ENCODE measurements at regions not wholly inside any gene's neighbourhood (a gene's known extent, or its start where the extent isn't known, plus 50 kb on each side); places are given as distances from the start of the nearest gene placed in this dataset.

- CTCF ChIA-PET = no interaction called here
Measured at GRCh38 chr5:5906778-5907177, 471.6 kb downstream of the MED10 start.

More at GRCh38 chr5:5906778-5907177, 471.6 kb downstream of the MED10 start:
- Histone ChIP-seq H4K20me1 (replicated peaks; ENCODE audit: control insufficient read depth, extremely low read depth, insufficient read depth, low read length) (no peaks in the 10 kb centered on the region), H3K4me1 (ENCODE audit: control insufficient read depth, extremely low read depth, insufficient read depth, low read length) (no peaks in the 10 kb centered on the region), H3K4me3 (replicated peaks in 1 of 3; ENCODE audit: insufficient read depth in 1 of 3, low read depth in 1 of 3, low read length in 3 of 3) (no peak overlapping the region), H3K27me3 (ENCODE audit: control insufficient read depth in 2 of 2, insufficient read depth in 2 of 2, low read length in 2 of 2) (no peaks in the 10 kb centered on the region), H3K9me3 (replicated peaks; ENCODE audit: control insufficient read depth, insufficient read depth, low read length) (peaks cover 6% of the 10 kb centered on the region), H3K4me2 (ENCODE audit: insufficient read depth, low read length) (no peak overlapping the region), H3K9me1 (replicated peaks; ENCODE audit: control insufficient read depth, extremely low read depth, insufficient read depth, low read length) (no peaks in the 10 kb centered on the region), H3K9ac (replicated peaks; ENCODE audit: extremely low read depth, insufficient read depth, low read length) (no peak overlapping the region), H2AFZ (ENCODE audit: low read depth, low read length) (no peak overlapping the region), H3K27ac (ENCODE audit: insufficient read depth, low read depth, low read length) (no peak overlapping the region), H3K79me2 (ENCODE audit: control insufficient read depth, insufficient read depth, low read length) (no peaks in the 10 kb centered on the region), H3K36me3 (ENCODE audit: control insufficient read depth in 2 of 2, extremely low read depth in 1 of 2, insufficient read depth in 2 of 2, low read length in 2 of 2) (no peaks in the 10 kb centered on the region)
- TF ChIP-seq POLR2AphosphoS5 (IDR thresholded peaks at IDR 0.05; ENCODE audit: insufficient read depth, low read depth, low read length) = no peak
- TF ChIP-seq, protein P1, sequence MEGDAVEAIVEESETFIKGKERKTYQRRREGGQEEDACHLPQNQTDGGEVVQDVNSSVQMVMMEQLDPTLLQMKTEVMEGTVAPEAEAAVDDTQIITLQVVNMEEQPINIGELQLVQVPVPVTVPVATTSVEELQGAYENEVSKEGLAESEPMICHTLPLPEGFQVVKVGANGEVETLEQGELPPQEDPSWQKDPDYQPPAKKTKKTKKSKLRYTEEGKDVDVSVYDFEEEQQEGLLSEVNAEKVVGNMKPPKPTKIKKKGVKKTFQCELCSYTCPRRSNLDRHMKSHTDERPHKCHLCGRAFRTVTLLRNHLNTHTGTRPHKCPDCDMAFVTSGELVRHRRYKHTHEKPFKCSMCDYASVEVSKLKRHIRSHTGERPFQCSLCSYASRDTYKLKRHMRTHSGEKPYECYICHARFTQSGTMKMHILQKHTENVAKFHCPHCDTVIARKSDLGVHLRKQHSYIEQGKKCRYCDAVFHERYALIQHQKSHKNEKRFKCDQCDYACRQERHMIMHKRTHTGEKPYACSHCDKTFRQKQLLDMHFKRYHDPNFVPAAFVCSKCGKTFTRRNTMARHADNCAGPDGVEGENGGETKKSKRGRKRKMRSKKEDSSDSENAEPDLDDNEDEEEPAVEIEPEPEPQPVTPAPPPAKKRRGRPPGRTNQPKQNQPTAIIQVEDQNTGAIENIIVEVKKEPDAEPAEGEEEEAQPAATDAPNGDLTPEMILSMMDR (IDR thresholded peaks at IDR 0.05; ENCODE audit: extremely low read depth in 1 of 2, insufficient read depth in 1 of 2, low read depth in 1 of 2, low read length in 2 of 2) = no peak
- TF ChIP-seq POLR2A (IDR thresholded peaks at IDR 0.05; ENCODE audit: low read depth, low read length) = no peak
- TF ChIP-seq FOS (IDR thresholded peaks at IDR 0.05; ENCODE audit: borderline replicate concordance, insufficient read depth, low read length) = no peak
- TF ChIP-seq EZH2 (IDR thresholded peaks at IDR 0.05; ENCODE audit: borderline replicate concordance, low read depth, low read length, severe bottlenecking) = no peak
- no peak for TF ChIP-seq GATA2 (IDR thresholded peaks at IDR 0.05; ENCODE audit: insufficient read depth, insufficient read length, low read depth, low read length)
- TF ChIP-seq, protein P2, sequence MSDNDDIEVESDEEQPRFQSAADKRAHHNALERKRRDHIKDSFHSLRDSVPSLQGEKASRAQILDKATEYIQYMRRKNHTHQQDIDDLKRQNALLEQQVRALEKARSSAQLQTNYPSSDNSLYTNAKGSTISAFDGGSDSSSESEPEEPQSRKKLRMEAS (IDR thresholded peaks at IDR 0.05; ENCODE audit: insufficient read depth, insufficient read length) = no peak
- TF ChIP-seq JUN (IDR thresholded peaks at IDR 0.05; ENCODE audit: borderline replicate concordance, insufficient read depth, insufficient read length, low read depth) = no peak
- TF ChIP-seq MYC (IDR thresholded peaks at IDR 0.05; ENCODE audit: low read depth, low read length) = no peak
- dilution Hi-C loops (cut with MboI; ENCODE audit: extremely low pct_ligation_motif_present, low sequenced_read_pairs) (no loop called here), intact Hi-C loops (cut with micrococcal nuclease) (no loop called here)
- DNase-seq (ENCODE audit: low read depth, low spot score) = no peak
- no TSS peak for BruUV-seq (replicated peaks)
- FAIRE-seq = no peak
- POLR2A ChIA-PET = no interaction called here
